ENCODE measurements at regions not wholly inside any gene's neighbourhood (a gene's known extent, or its start where the extent isn't known, plus 50 kb on each side); places are given as distances from the start of the nearest gene placed in this dataset.

- TF ChIP-seq EZH2phosphoT487 (IDR thresholded peaks at IDR 0.05; ENCODE audit: low read depth) (no peak), CTCF (IDR thresholded peaks at IDR 0.05; ENCODE audit: low read depth, low read length) (no peak)
- Histone ChIP-seq H3K9me3 (ENCODE audit: insufficient read depth, low read length) (no peaks in the 10 kb centered on the region), H3K79me2 (ENCODE audit: low read length) (no peaks in the 10 kb centered on the region), H3K4me2 (ENCODE audit: low read length) (no peak overlapping the region), H4K20me1 (ENCODE audit: insufficient read depth, low read length) (no peaks in the 10 kb centered on the region), H3K36me3 (replicated peaks; ENCODE audit: low read depth, low read length) (no peaks in the 10 kb centered on the region), H3K9ac (ENCODE audit: low read length) (no peak overlapping the region), H3K27me3 (ENCODE audit: low read depth, low read length) (no peaks in the 10 kb centered on the region), H2AFZ (ENCODE audit: low read depth, low read length) (no peak overlapping the region), H3K4me3 (ENCODE audit: low read length) (no peak overlapping the region), H3K4me1 (ENCODE audit: low read length) (peaks cover under 1% of the 10 kb centered on the region), H3K27ac (ENCODE audit: low read length) (no peak overlapping the region)
These were observed 436.7 kb downstream of the ATP23 start for GRCh38 chr12:58378028-58378427.

GRCh38 chr12:58381546-58381945 is 440.2 kb downstream of the ATP23 start:
- Histone ChIP-seq H3K79me2 (ENCODE audit: low read length) (no peaks in the 10 kb centered on the region), H4K20me1 (ENCODE audit: insufficient read depth, low read length) (no peaks in the 10 kb centered on the region), H3K36me3 (replicated peaks; ENCODE audit: low read depth, low read length) (no peaks in the 10 kb centered on the region), H3K4me3 (ENCODE audit: low read length) (no peak overlapping the region), H2AFZ (ENCODE audit: low read depth, low read length) (no peak overlapping the region), H3K27ac (ENCODE audit: low read length) (no peak overlapping the region), H3K27me3 (ENCODE audit: low read depth, low read length) (no peaks in the 10 kb centered on the region), H3K4me1 (ENCODE audit: low read length) (no peaks in the 10 kb centered on the region), H3K9ac (ENCODE audit: low read length) (no peak overlapping the region), H3K4me2 (ENCODE audit: low read length) (no peak overlapping the region), H3K9me3 (ENCODE audit: insufficient read depth, low read length) (no peaks in the 10 kb centered on the region)
- no peak for TF ChIP-seq EZH2phosphoT487 (IDR thresholded peaks at IDR 0.05; ENCODE audit: low read depth)

GRCh38 chr12:58384196-58384595 is 442.8 kb downstream of the ATP23 start:
- Histone ChIP-seq H3K4me3 (ENCODE audit: low read length) (no peak overlapping the region), H3K27me3 (ENCODE audit: low read depth, low read length) (no peaks in the 10 kb centered on the region)

GRCh38 chr12:58386136-58386535 is 444.8 kb downstream of the ATP23 start:
- no peaks in the 10 kb centered on the region for H3K36me3 ChIP-seq (replicated peaks; ENCODE audit: low read depth, low read length)
- no peak overlapping the region for H3K9ac ChIP-seq (ENCODE audit: low read length)
- H2AFZ ChIP-seq (ENCODE audit: low read depth, low read length): no peak overlapping the region
- H3K9me3 ChIP-seq (ENCODE audit: insufficient read depth, low read length): no peaks in the 10 kb centered on the region
- H3K79me2 ChIP-seq (ENCODE audit: low read length): no peaks in the 10 kb centered on the region
- no peaks in the 10 kb centered on the region for H3K27me3 ChIP-seq (ENCODE audit: low read depth, low read length)
- no peaks in the 10 kb centered on the region for H3K4me1 ChIP-seq (ENCODE audit: low read length)
- no peak overlapping the region for H3K4me2 ChIP-seq (ENCODE audit: low read length)
- TF ChIP-seq CTCF (IDR thresholded peaks at IDR 0.05; ENCODE audit: low read depth, low read length): no peak
- no peak for TF ChIP-seq EZH2phosphoT487 (IDR thresholded peaks at IDR 0.05; ENCODE audit: low read depth)
- H3K27ac ChIP-seq (ENCODE audit: low read length): no peak overlapping the region
- no peak overlapping the region for H3K4me3 ChIP-seq (ENCODE audit: low read length)
- H4K20me1 ChIP-seq (ENCODE audit: insufficient read depth, low read length): no peaks in the 10 kb centered on the region

More at GRCh38 chr12:58384196-58384595, 442.8 kb downstream of the ATP23 start:
- Histone ChIP-seq H3K79me2 (ENCODE audit: low read length) (no peaks in the 10 kb centered on the region), H3K4me1 (ENCODE audit: low read length) (no peaks in the 10 kb centered on the region), H3K4me2 (ENCODE audit: low read length) (no peak overlapping the region), H3K9ac (ENCODE audit: low read length) (no peak overlapping the region), H3K27ac (ENCODE audit: low read length) (no peak overlapping the region), H3K9me3 (ENCODE audit: insufficient read depth, low read length) (no peaks in the 10 kb centered on the region), H3K36me3 (replicated peaks; ENCODE audit: low read depth, low read length) (no peaks in the 10 kb centered on the region), H4K20me1 (ENCODE audit: insufficient read depth, low read length) (no peaks in the 10 kb centered on the region), H2AFZ (ENCODE audit: low read depth, low read length) (no peak overlapping the region)
- TF ChIP-seq EZH2phosphoT487 (IDR thresholded peaks at IDR 0.05; ENCODE audit: low read depth) (no peak), CTCF (IDR thresholded peaks at IDR 0.05; ENCODE audit: low read depth, low read length) (no peak)

- Histone ChIP-seq H3K9me3 (ENCODE audit: insufficient read depth, low read length) (no peaks in the 10 kb centered on the region), H3K36me3 (replicated peaks; ENCODE audit: low read depth, low read length) (no peaks in the 10 kb centered on the region), H4K20me1 (ENCODE audit: insufficient read depth, low read length) (no peaks in the 10 kb centered on the region), H3K27me3 (ENCODE audit: low read depth, low read length) (no peaks in the 10 kb centered on the region), H2AFZ (ENCODE audit: low read depth, low read length) (no peak overlapping the region), H3K4me2 (ENCODE audit: low read length) (no peak overlapping the region), H3K79me2 (ENCODE audit: low read length) (no peaks in the 10 kb centered on the region), H3K4me1 (ENCODE audit: low read length) (no peaks in the 10 kb centered on the region), H3K27ac (ENCODE audit: low read length) (no peak overlapping the region), H3K9ac (ENCODE audit: low read length) (no peak overlapping the region), H3K4me3 (ENCODE audit: low read length) (no peak overlapping the region)
- TF ChIP-seq EZH2phosphoT487 (IDR thresholded peaks at IDR 0.05; ENCODE audit: low read depth) (no peak), CTCF (IDR thresholded peaks at IDR 0.05; ENCODE audit: low read depth, low read length) (no peak)
These were observed 445.8 kb downstream of the ATP23 start for GRCh38 chr12:58387199-58387598.
